HCT116 (cell line): ENCODE measurements at regions not wholly inside any gene's neighbourhood (a gene's known extent, or its start where the extent isn't known, plus 50 kb on each side); places are given as distances from the start of the nearest gene placed in this dataset.

Experiments
- ATF3 ChIP-seq: IDR thresholded peaks from 2 replicates; pipeline ENCODE4 v1.6.1; 2012
- CEBPB ChIP-seq: IDR thresholded peaks from 2 replicates; pipeline ENCODE4 v1.6.1; 2012; ENCODE audit warnings: low read depth
- CTCF ChIP-seq, 3 experiments: fragments of 200-600 bp in 1 of 3; sonication (generic) in 1 of 3; IDR thresholded peaks in 2 of 3; conservative IDR thresholded peaks in 1 of 3; 2 replicates each; pipeline ENCODE4 v1.5.1; 2012 to 2017; ENCODE audit warnings: low read depth in 2 of 3, low read length in 2 of 3, antibody characterized with exemption in 1 of 3, borderline replicate concordance in 1 of 3, control low read depth in 1 of 3, mild to moderate bottlenecking in 1 of 3, mixed read lengths in 1 of 3, mixed run types in 1 of 3, moderate library complexity in 1 of 3; ENCODE audit not compliant: insufficient read depth in 1 of 3
- ELF1 ChIP-seq: IDR thresholded peaks from 2 replicates; pipeline ENCODE4 v1.6.1; 2012; ENCODE audit warnings: low read depth, borderline replicate concordance
- EZH2 ChIP-seq: fragments of 200-600 bp; sonication (generic); IDR thresholded peaks from 2 replicates; pipeline ENCODE4 v1.6.1; 2017; ENCODE audit warnings: antibody characterized with exemption, mixed run types
- FOSL1 ChIP-seq: IDR thresholded peaks from 2 replicates; pipeline ENCODE4 v1.6.1; 2012; ENCODE audit warnings: low read depth
- JUND ChIP-seq: IDR thresholded peaks from 2 replicates; pipeline ENCODE4 v1.6.1; 2012
- POLR2A ChIP-seq: IDR thresholded peaks from 2 replicates; pipeline ENCODE4 v1.7.0; 2011; ENCODE audit warnings: borderline replicate concordance; ENCODE audit not compliant: insufficient read depth, insufficient read length; ENCODE audit errors: extremely low read depth
- POLR2AphosphoS5 ChIP-seq: IDR thresholded peaks from 2 replicates; pipeline ENCODE4 v1.6.1; 2011; ENCODE audit warnings: mild to moderate bottlenecking, low read depth, low read length, moderate library complexity
- RAD21 ChIP-seq: IDR thresholded peaks from 2 replicates; pipeline ENCODE4 v1.6.1; 2012; ENCODE audit warnings: low read depth, mild to moderate bottlenecking
- REST ChIP-seq: IDR thresholded peaks from 2 replicates; pipeline ENCODE4 v1.6.1; 2012; ENCODE audit warnings: low read depth
- SP1 ChIP-seq: IDR thresholded peaks from 2 replicates; pipeline ENCODE4 v1.6.1; 2012; ENCODE audit warnings: low read depth
- SRF ChIP-seq: IDR thresholded peaks from 2 replicates; pipeline ENCODE4 v1.6.1; 2012; ENCODE audit warnings: low read depth
- ZBTB33 ChIP-seq: IDR thresholded peaks from 2 replicates; pipeline ENCODE4 v1.6.1; 2011; ENCODE audit warnings: mild to moderate bottlenecking, low read length, moderate library complexity; ENCODE audit not compliant: insufficient replicate concordance; ENCODE audit errors: extremely low read depth

- TF ChIP-seq CTCF (IDR thresholded peaks at IDR 0.05 in 2 of 3, conservative IDR thresholded peaks at IDR 0.05 in 1 of 3; ENCODE audit: borderline replicate concordance in 1 of 3, insufficient read depth in 1 of 3, low read depth in 2 of 3, low read length in 2 of 3) (no peak), POLR2A (no peak), SRF (no peak), RAD21 (no peak), ATF3 (no peak), EZH2 (no peak), JUND (no peak), ZBTB33 (no peak), FOSL1 (no peak), POLR2AphosphoS5 (no peak), CEBPB (no peak), ELF1 (no peak), SP1 (no peak), REST (no peak)
Measured at GRCh38 chr20:40282541-40282940, 406.5 kb downstream of the MAFB start.
